ENCODE measurements at regions not wholly inside any gene's neighbourhood (a gene's known extent, or its start where the extent isn't known, plus 50 kb on each side); places are given as distances from the start of the nearest gene placed in this dataset.

GRCh38 chr5:19241690-19242089, 746.3 kb downstream of the CDH18 start (continued):
- peak; percentile 39; the same call in 1 of the 2 replicates for TF ChIP-seq ZNF395 (CRISPR knock-in tag; IDR thresholded peaks at IDR 0.05)
- TF ChIP-seq L3MBTL2 (IDR thresholded peaks at IDR 0.05), result no peak
- peak in 1 of 2 experiments; percentile 72; a peak in 2 of 4 replicates for TF ChIP-seq ZNF639 (CRISPR knock-in tag; conservative IDR thresholded peaks at IDR 0.05 in 1 of 2, IDR thresholded peaks at IDR 0.05 in 1 of 2)
- TF ChIP-seq CXXC5 (CRISPR knock-in tag; IDR thresholded peaks at IDR 0.05), result peak; percentile 56; the same call in 1 of the 2 replicates
- no peak for TF ChIP-seq RBM22 (IDR thresholded peaks at IDR 0.05; ENCODE audit: low read depth, low read length, poor library complexity, severe bottlenecking)
- no peak for TF ChIP-seq GTF2F1 (IDR thresholded peaks at IDR 0.05; ENCODE audit: low read depth, low read length)
- peak; percentile 88 for TF ChIP-seq PTRF (tag; IDR thresholded peaks at IDR 0.05)
- TF ChIP-seq ZNF75A (CRISPR knock-in tag; IDR thresholded peaks at IDR 0.05), result no peak
- no peak for TF ChIP-seq NELFE (IDR thresholded peaks at IDR 0.05; ENCODE audit: insufficient read depth, insufficient read length)
- no peak for TF ChIP-seq MLLT1 (IDR thresholded peaks at IDR 0.05)
- TF ChIP-seq ZNF551 (CRISPR knock-in tag; IDR thresholded peaks at IDR 0.05), result no peak
- no peak for TF ChIP-seq E4F1 (CRISPR knock-in tag; IDR thresholded peaks at IDR 0.05; ENCODE audit: borderline replicate concordance)
- no peak for TF ChIP-seq RFX7 (CRISPR knock-in tag; IDR thresholded peaks at IDR 0.05)
- no peak for TF ChIP-seq PHF8 (IDR thresholded peaks at IDR 0.05; ENCODE audit: borderline replicate concordance, low read length)
- no peak for TF ChIP-seq MNT (conservative IDR thresholded peaks at IDR 0.05)
- no peak for TF ChIP-seq ZNF740 (CRISPR knock-in tag; IDR thresholded peaks at IDR 0.05)
- TF ChIP-seq ZNF740 (tag; IDR thresholded peaks at IDR 0.05), result no peak
- TF ChIP-seq ZC3H11A (IDR thresholded peaks at IDR 0.05; ENCODE audit: low read depth, low read length), result no peak
- no peak for TF ChIP-seq NR1H2 (CRISPR knock-in tag; IDR thresholded peaks at IDR 0.05)
